HG03159 (cell line): ENCODE measurements at regions not wholly inside any gene's neighbourhood (a gene's known extent, or its start where the extent isn't known, plus 50 kb on each side); places are given as distances from the start of the nearest gene placed in this dataset.
"Not testable (repeated sequence)": the region's sequence is repeated elsewhere in the genome, so short reads cannot be mapped to it uniquely, and the experiment has no call there.

ENCODE experiments used
- ATAC-seq: cut with Tn5 transposase; IDR thresholded peaks from one replicate; pipeline ENCODE4 v1.9.1; 2021; ENCODE audit warnings: mild to moderate bottlenecking, moderate library complexity; ENCODE audit not compliant: unreplicated experiment

GRCh38 chr17:72563952-72564351, 443.1 kb downstream of the SOX9 start:
- no peak for ATAC-seq

GRCh38 chr17:72565006-72565405, 444.2 kb downstream of the SOX9 start:
- no peak for ATAC-seq

- ATAC-seq, result no peak
Observed at GRCh38 chr17:72565758-72566157, 444.9 kb downstream of the SOX9 start.

- no peak for ATAC-seq
Observed at GRCh38 chr17:72566671-72567484, 446.1 kb downstream of the SOX9 start.

GRCh38 chr17:72567774-72568173, 447.0 kb downstream of the SOX9 start:
- ATAC-seq, result no peak

GRCh38 chr17:72569148-72569946, 448.5 kb downstream of the SOX9 start:
- ATAC-seq, result no peak

GRCh38 chr17:72571813-72572396, 451.1 kb downstream of the SOX9 start:
- no peak for ATAC-seq

- ATAC-seq, result no peak
Observed at GRCh38 chr17:72572604-72573491, 452.0 kb downstream of the SOX9 start.

- not testable (repeated sequence) for ATAC-seq
Observed at GRCh38 chr17:72573492-72573801, 452.6 kb downstream of the SOX9 start.

- no peak for ATAC-seq
Observed at GRCh38 chr17:72574675-72575510, 454.1 kb downstream of the SOX9 start.

- no peak for ATAC-seq
Observed at GRCh38 chr17:72575542-72576233, 454.9 kb downstream of the SOX9 start.

- ATAC-seq, result no peak
Observed at GRCh38 chr17:72576289-72576759, 455.5 kb downstream of the SOX9 start.

GRCh38 chr17:72578817-72579470, 458.1 kb downstream of the SOX9 start:
- no peak for ATAC-seq

- no peak for ATAC-seq
Observed at GRCh38 chr17:72579990-72580320, 459.1 kb downstream of the SOX9 start.

GRCh38 chr17:72580321-72581127, 459.7 kb downstream of the SOX9 start:
- no peak for ATAC-seq

GRCh38 chr17:72587156-72587555, 466.3 kb downstream of the SOX9 start:
- ATAC-seq, result no peak

GRCh38 chr17:72587773-72588511, 467.1 kb downstream of the SOX9 start:
- ATAC-seq, result no peak
